KMS-11 (cell line): ENCODE measurements at regions not wholly inside any gene's neighbourhood (a gene's known extent, or its start where the extent isn't known, plus 50 kb on each side); places are given as distances from the start of the nearest gene placed in this dataset.

ENCODE experiments used
- H2AFZ ChIP-seq: fragments of 200-600 bp; sonication (generic); 2 replicates; pipeline ENCODE4 v1.6.1; 2016; ENCODE audit warnings: antibody characterized with exemption, mixed run types, low read depth
- H3K27ac ChIP-seq: fragments of 200-600 bp; sonication (generic); 2 replicates; pipeline ENCODE4 v1.6.1; 2016; ENCODE audit warnings: mild to moderate bottlenecking, mixed run types
- H3K27me3 ChIP-seq: fragments of 200-600 bp; sonication (generic); 2 replicates; pipeline ENCODE4 v1.6.1; 2017; ENCODE audit warnings: mild to moderate bottlenecking, low read depth, mixed run types, moderate library complexity; ENCODE audit not compliant: insufficient read depth
- H3K36me3 ChIP-seq: fragments of 200-600 bp; sonication (generic); 2 replicates; pipeline ENCODE4 v1.6.1; 2017; ENCODE audit warnings: mild to moderate bottlenecking, mixed run types; ENCODE audit not compliant: insufficient read depth
- H3K4me1 ChIP-seq: fragments of 200-600 bp; sonication (generic); 2 replicates; pipeline ENCODE4 v1.6.1; 2016; ENCODE audit warnings: mild to moderate bottlenecking, low read depth, mixed run types; ENCODE audit not compliant: poor library complexity, severe bottlenecking
- H3K4me2 ChIP-seq: fragments of 200-600 bp; sonication (generic); 2 replicates; pipeline ENCODE4 v1.7.0; 2016; ENCODE audit warnings: mild to moderate bottlenecking, mixed run types
- H3K4me3 ChIP-seq: fragments of 200-600 bp; sonication (generic); IDR thresholded peaks from 2 replicates; pipeline ENCODE4 v1.6.1; 2017; ENCODE audit warnings: low read depth, low read length, mixed read lengths; ENCODE audit not compliant: insufficient read depth
- H3K79me2 ChIP-seq: fragments of 200-600 bp; sonication (generic); 2 replicates; pipeline ENCODE4 v1.6.1; 2016; ENCODE audit warnings: low read depth, mixed run types; ENCODE audit not compliant: insufficient read depth
- H3K9ac ChIP-seq: fragments of 200-600 bp; sonication (generic); 2 replicates; pipeline ENCODE4 v1.6.1; 2016; ENCODE audit warnings: mild to moderate bottlenecking, mixed run types
- H4K20me1 ChIP-seq: fragments of 200-600 bp; sonication (generic); 2 replicates; pipeline ENCODE4 v1.6.1; 2016; ENCODE audit warnings: mild to moderate bottlenecking, mixed run types; ENCODE audit not compliant: insufficient read depth
- CTCF ChIP-seq: fragments of 200-600 bp; sonication (generic); conservative IDR thresholded peaks from 2 replicates; pipeline ENCODE4 v1.6.1; 2017; ENCODE audit warnings: low read depth, mild to moderate bottlenecking, antibody characterized with exemption, low read length, moderate library complexity, mixed read lengths

- Histone ChIP-seq H3K9ac (no peak overlapping the region), H3K4me3 (no peak overlapping the region), H3K27me3 (no peaks in the 10 kb centered on the region), H4K20me1 (no peaks in the 10 kb centered on the region), H3K79me2 (no peaks in the 10 kb centered on the region), H3K36me3 (no peaks in the 10 kb centered on the region), H2AFZ (no peak overlapping the region), H3K4me1 (peaks cover 3% of the 10 kb centered on the region), H3K4me2 (no peak overlapping the region), H3K27ac (no peak overlapping the region)
- TF ChIP-seq CTCF = no peak
Observed at GRCh38 chr11:109940816-109941215, 152.4 kb upstream of the ZC3H12C start.

GRCh38 chr11:109945626-109946321, 147.4 kb upstream of the ZC3H12C start:
- H2AFZ ChIP-seq = peak overlapping the region; percentile 51

GRCh38 chr11:109946322-109946846, 146.8 kb upstream of the ZC3H12C start:
- H4K20me1 ChIP-seq = no peaks in the 10 kb centered on the region
- peak overlapping the region; percentile 44; the same call in 1 of the 2 replicates for H3K4me2 ChIP-seq
- peak overlapping the region; percentile 51 for H2AFZ ChIP-seq
- peaks cover 18% of the 10 kb centered on the region for H3K4me1 ChIP-seq
- peak overlapping the region; percentile 35; the same call in 1 of the 2 replicates for H3K9ac ChIP-seq
- no peak overlapping the region for H3K4me3 ChIP-seq
- H3K79me2 ChIP-seq = no peaks in the 10 kb centered on the region
- H3K36me3 ChIP-seq = no peaks in the 10 kb centered on the region
- TF ChIP-seq CTCF = peak; percentile 86
- H3K27me3 ChIP-seq = no peaks in the 10 kb centered on the region
- H3K27ac ChIP-seq = peak overlapping the region; percentile 48

More at GRCh38 chr11:109945626-109946321, 147.4 kb upstream of the ZC3H12C start:
- Histone ChIP-seq H3K4me3 (no peak overlapping the region), H3K79me2 (no peaks in the 10 kb centered on the region), H3K4me1 (peaks cover 13% of the 10 kb centered on the region), H3K27me3 (no peaks in the 10 kb centered on the region), H3K9ac (no peak overlapping the region; the same call in 1 of the 2 replicates), H4K20me1 (no peaks in the 10 kb centered on the region), H3K36me3 (no peaks in the 10 kb centered on the region), H3K4me2 (peak overlapping the region; percentile 44), H3K27ac (no peak overlapping the region)
- TF ChIP-seq CTCF = no peak

- H3K27me3 ChIP-seq = no peaks in the 10 kb centered on the region
- peak overlapping the region; percentile 91 for H3K4me2 ChIP-seq
- no peak overlapping the region for H3K9ac ChIP-seq
- H4K20me1 ChIP-seq = no peaks in the 10 kb centered on the region
- H2AFZ ChIP-seq = no peak overlapping the region
- no peaks in the 10 kb centered on the region for H3K36me3 ChIP-seq
- TF ChIP-seq CTCF = no peak
- no peak overlapping the region for H3K27ac ChIP-seq
- no peaks in the 10 kb centered on the region for H3K79me2 ChIP-seq
- peaks cover 82% of the 10 kb centered on the region for H3K4me1 ChIP-seq
- no peak overlapping the region for H3K4me3 ChIP-seq
Observed at GRCh38 chr11:109954534-109954933, 138.7 kb upstream of the ZC3H12C start.
